T-cell (primary cell): ENCODE measurements at regions not wholly inside any gene's neighbourhood (a gene's known extent, or its start where the extent isn't known, plus 50 kb on each side); places are given as distances from the start of the nearest gene placed in this dataset.
A peak's percentile ranks its signal among the peaks of the same experiment; 100 is the strongest.

ENCODE experiments used
- ATAC-seq, 4 experiments: fragments of 200-7000 bp in 3 of 4; fragments of 150-1000 bp in 1 of 4; cut with Tn5 transposase; replicated peaks in 1 of 4; 1 replicate in 3 of 4; 2 replicates in 1 of 4; pipeline ENCODE4 v1.10.0; 2021; ENCODE audit warnings: moderate library complexity in 3 of 4, mild to moderate bottlenecking in 2 of 4, moderate number of reproducible peaks in 1 of 4
- CTCF ChIA-PET, 2 donors: fragments of 300-600 bp; sonication (Branson Sonifier 250); formaldehyde crosslinking; loops; one replicate each; lab custom pipeline; 2022; ENCODE audit warnings: antibody characterized with exemption in 2 of 2; lab: Charles Lee
- POLR2A ChIA-PET, 2 donors: fragments of 300-600 bp; sonication (Branson Sonifier 250); formaldehyde crosslinking; loops; one replicate each; lab custom pipeline; 2022; ENCODE audit warnings: antibody characterized with exemption in 2 of 2; lab: Charles Lee
- DNase-seq, 35 experiments: peaks; one replicate each; pipeline versions ENCODE4 v3.0.0 to v3.0.0-alpha.2; 2013 to 2023
- H3K27ac ChIP-seq: one replicate; pipeline ENCODE4 v1.5.1; 2013; ENCODE audit warnings: low read length
- H3K27me3 ChIP-seq, 2 experiments: replicated peaks in 1 of 2; 1 replicate in 1 of 2; 2 replicates in 1 of 2; pipeline versions ENCODE4 v1.6.1 to v1.7.0; 2013; ENCODE audit warnings: low read length in 1 of 2, mixed read lengths in 1 of 2; ENCODE audit not compliant: control insufficient read depth in 2 of 2, insufficient read depth in 2 of 2; ENCODE audit errors: extremely low read depth in 1 of 2
- H3K36me3 ChIP-seq, 2 donors: 1 replicate in 1 of 2; 2 replicates in 1 of 2; pipeline versions ENCODE4 v1.6.1 to v1.7.0; 2013; ENCODE audit warnings: low read length in 1 of 2; ENCODE audit not compliant: control insufficient read depth in 2 of 2, insufficient read depth in 1 of 2; ENCODE audit errors: extremely low read depth in 1 of 2
- H3K4me1 ChIP-seq, 2 experiments: 1 replicate in 1 of 2; 2 replicates in 1 of 2; pipeline versions ENCODE4 v1.6.1 to v1.7.0; 2013; ENCODE audit warnings: low read length in 2 of 2, mixed read lengths in 1 of 2; ENCODE audit not compliant: insufficient read depth in 2 of 2, control insufficient read depth in 1 of 2; ENCODE audit errors: extremely low read depth in 1 of 2
- H3K4me3 ChIP-seq, 2 donors: 1 replicate in 1 of 2; 2 replicates in 1 of 2; pipeline versions ENCODE4 v1.5.1 to v1.7.0; 2013; ENCODE audit warnings: mild to moderate bottlenecking in 2 of 2, low read length in 1 of 2, moderate library complexity in 1 of 2; ENCODE audit not compliant: control insufficient read depth in 1 of 2; ENCODE audit errors: extremely low read depth in 1 of 2
- H3K9me3 ChIP-seq: 2 replicates; pipeline ENCODE4 v1.7.0; 2013
- H3K27ac Mint-ChIP-seq, 2 donors: one replicate each; pipeline ENCODE4 v1.8.0; 2020 to 2021; ENCODE audit warnings: mild to moderate bottlenecking in 2 of 2, mixed read lengths in 2 of 2
- H3K27me3 Mint-ChIP-seq, 2 donors: one replicate each; pipeline ENCODE4 v1.8.0; 2021 to 2022; ENCODE audit warnings: mixed read lengths in 2 of 2
- H3K36me3 Mint-ChIP-seq: one replicate; pipeline ENCODE4 v1.8.0; 2021; ENCODE audit warnings: mixed read lengths
- H3K4me1 Mint-ChIP-seq, 3 donors: one replicate each; pipeline ENCODE4 v1.8.0; 2020 to 2022; ENCODE audit warnings: mixed read lengths in 3 of 3, mild to moderate bottlenecking in 1 of 3
- H3K4me3 Mint-ChIP-seq, 3 donors: one replicate each; pipeline ENCODE4 v1.8.0; 2020 to 2022; ENCODE audit warnings: mild to moderate bottlenecking in 3 of 3, mixed read lengths in 3 of 3, moderate library complexity in 3 of 3
- H3K9me3 Mint-ChIP-seq, 3 donors: one replicate each; pipeline ENCODE4 v1.8.0; 2020 to 2022; ENCODE audit warnings: mixed read lengths in 3 of 3
- WGBS: methylation state at CpG from one replicate; pipeline ENCODE4 v1.1.5; 2013; ENCODE audit warnings: missing lambda C conversion rate; ENCODE audit not compliant: insufficient coverage; 5-methylcytosine and 5-hydroxymethylcytosine counted together

DNA sequence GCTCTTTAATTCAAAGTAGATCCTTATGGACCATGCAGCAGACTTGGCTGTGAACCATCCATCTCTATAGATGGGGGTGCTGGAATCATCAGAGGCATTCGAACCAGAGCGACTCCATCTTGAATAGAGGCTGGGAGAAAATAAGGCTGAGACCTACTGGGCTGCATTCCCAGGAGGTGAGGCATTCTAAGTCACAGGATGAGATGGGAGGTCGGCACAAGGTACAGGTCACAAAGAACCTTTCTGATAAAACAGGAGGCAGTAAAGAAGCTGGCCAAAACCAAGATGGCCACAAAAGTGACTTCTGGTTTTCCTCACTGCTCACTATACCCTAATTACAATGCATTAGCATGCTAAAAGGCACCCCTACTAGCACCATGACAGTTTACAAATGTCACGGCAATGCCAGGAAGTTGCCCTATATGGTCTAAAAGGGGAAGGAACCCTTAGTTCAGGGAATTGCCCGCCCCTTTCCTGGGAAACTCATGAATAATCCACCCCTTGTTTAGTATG, 89.2 kb upstream of the BRD7 start:
- no peaks in the 10 kb centered on the region for H3K9me3 ChIP-seq
- 67% methylated on average over 1 of the region's 5 CpGs for WGBS
- no peak overlapping the region for H3K27ac Mint-ChIP-seq
- ChIA-PET CTCF (no interaction called here), POLR2A (no interaction called here)
- no peaks in the 10 kb centered on the region for H3K9me3 Mint-ChIP-seq
- H3K27ac ChIP-seq, result no peak overlapping the region
- no peak overlapping the region for H3K4me3 ChIP-seq
- no peaks in the 10 kb centered on the region for H3K36me3 ChIP-seq
- H3K27me3 ChIP-seq, result peaks cover 0 to 13% of the 10 kb centered on the region in 2 experiments
- no peak overlapping the region for H3K4me3 Mint-ChIP-seq
- ATAC-seq, result no peak
- no peak for DNase-seq
- H3K4me1 Mint-ChIP-seq, result peaks cover 8 to 10% (median 9%) of the 10 kb centered on the region in 3 donors
- peaks cover 0 to 6% of the 10 kb centered on the region in 2 experiments for H3K4me1 ChIP-seq
- peaks cover 0 to 10% of the 10 kb centered on the region in 2 donors for H3K27me3 Mint-ChIP-seq
- H3K36me3 Mint-ChIP-seq, result no peaks in the 10 kb centered on the region

DNA sequence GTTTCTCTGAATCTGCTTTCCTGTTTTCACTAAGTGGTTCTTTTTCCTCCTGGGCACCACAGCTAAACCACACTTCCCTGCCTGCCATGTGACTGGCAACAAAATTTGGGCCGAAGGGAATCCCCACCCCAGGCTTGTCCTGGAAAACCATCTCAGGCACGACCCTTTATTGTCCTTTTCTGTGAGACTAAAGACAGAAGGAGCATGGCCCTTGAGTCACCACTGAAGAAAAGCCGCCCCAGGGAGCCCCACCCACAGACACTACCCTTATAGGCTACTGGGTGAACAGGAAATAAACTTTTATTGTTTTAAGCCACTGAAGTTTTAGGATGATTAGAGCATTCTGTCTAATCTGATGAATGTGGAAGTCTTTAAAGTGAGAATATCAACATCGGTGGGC, 88.6 kb upstream of the BRD7 start:
- H3K27ac Mint-ChIP-seq, result no peak overlapping the region

DNA sequence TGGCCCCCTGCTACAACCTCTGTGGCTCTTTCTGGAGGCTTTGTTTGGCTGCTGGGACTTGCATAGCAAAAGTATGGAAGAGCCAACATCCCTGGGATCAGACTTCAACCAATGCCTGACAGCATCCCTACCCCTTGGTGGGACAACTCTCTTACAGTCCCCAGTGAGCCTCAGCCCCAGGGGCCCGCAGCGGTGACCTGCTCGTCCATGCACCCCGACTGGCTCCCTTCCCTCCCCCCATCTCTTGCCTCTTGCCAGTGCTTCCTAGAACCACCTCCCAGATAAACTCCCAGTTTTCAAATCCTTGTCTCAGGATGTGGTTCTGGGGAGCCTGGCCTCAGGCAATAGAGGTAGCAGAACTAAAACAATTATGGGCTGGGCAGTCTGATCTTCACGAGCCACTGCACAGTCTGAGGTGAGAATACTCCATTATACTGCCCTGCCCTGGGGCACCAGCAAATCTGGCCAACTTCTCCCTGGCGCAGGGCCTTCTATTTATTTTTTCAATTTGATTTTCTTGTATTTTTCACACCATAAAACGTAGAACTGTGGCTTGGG, 86.6 kb upstream of the BRD7 start:
- Mint-ChIP-seq H3K9me3 (no peaks in the 10 kb centered on the region), H3K27ac (no peak overlapping the region), H3K4me3 (no peak overlapping the region), H3K36me3 (no peaks in the 10 kb centered on the region), H3K27me3 (peaks cover 0 to 6% of the 10 kb centered on the region in 2 donors), H3K4me1 (peaks cover 8 to 10% (median 9%) of the 10 kb centered on the region in 3 donors)
- Histone ChIP-seq H3K27ac (no peak overlapping the region), H3K4me3 (no peak overlapping the region), H3K9me3 (no peaks in the 10 kb centered on the region), H3K27me3 (peaks cover 0 to 12% of the 10 kb centered on the region in 2 experiments), H3K4me1 (peaks cover 0 to 6% of the 10 kb centered on the region in 2 experiments), H3K36me3 (no peaks in the 10 kb centered on the region)
- CTCF ChIA-PET, result no interaction called here
- POLR2A ChIA-PET, result no interaction called here
- 92% methylated on average over 4 of the region's 7 CpGs for WGBS
- ATAC-seq (no peak), DNase-seq (no peak)

More for the DNA sequence above, 88.6 kb upstream of the BRD7 start:
- Mint-ChIP-seq H3K4me1 (peaks cover 8 to 10% (median 9%) of the 10 kb centered on the region in 3 donors), H3K27me3 (peaks cover 0 to 6% of the 10 kb centered on the region in 2 donors), H3K36me3 (no peaks in the 10 kb centered on the region), H3K9me3 (no peaks in the 10 kb centered on the region), H3K4me3 (no peak overlapping the region)
- ATAC-seq (peak in 3 of 4 experiments; percentile 35 to 67 (median 49)), DNase-seq (no peak)
- CTCF ChIA-PET, result no interaction called here
- H3K9me3 ChIP-seq, result no peaks in the 10 kb centered on the region
- H3K4me3 ChIP-seq, result no peak overlapping the region
- POLR2A ChIA-PET, result interaction anchor here in 1 of 2 donors (0.6 kb wide), 1 partner anchor 24 kb away, joined by 3 read pairs; no protein-coding TSS in a partner anchor
- no peak overlapping the region for H3K27ac ChIP-seq
- no peaks in the 10 kb centered on the region for H3K36me3 ChIP-seq
- H3K27me3 ChIP-seq, result peaks cover 0 to 13% of the 10 kb centered on the region in 2 experiments
- H3K4me1 ChIP-seq, result peaks cover 0 to 6% of the 10 kb centered on the region in 2 experiments
- no CpG with 5 or more reads among the region's 4 CpGs for WGBS

DNA sequence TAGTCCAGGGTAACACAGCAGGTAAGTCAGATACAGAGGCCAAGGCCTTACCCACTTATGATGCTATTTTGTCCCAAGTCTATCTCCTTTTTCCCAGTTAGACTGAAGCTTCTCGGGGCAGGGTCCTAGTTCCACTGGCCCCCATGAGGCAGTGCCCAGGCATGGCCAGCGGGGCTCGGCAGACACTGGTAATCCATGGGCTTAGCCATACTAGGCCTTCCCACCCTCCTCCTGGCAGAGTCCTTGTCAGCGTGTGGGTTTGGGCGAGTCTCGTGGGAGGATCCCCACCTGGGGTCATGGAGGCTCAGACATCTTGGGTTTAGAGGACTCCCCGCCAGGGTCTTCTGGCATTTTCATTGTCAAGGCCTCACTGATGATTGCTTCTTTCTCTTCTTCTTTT, 84.7 kb upstream of the BRD7 start:
- Histone ChIP-seq H3K27ac (no peak overlapping the region), H3K36me3 (no peaks in the 10 kb centered on the region), H3K4me3 (no peak overlapping the region), H3K4me1 (peaks cover 0 to 6% of the 10 kb centered on the region in 2 experiments), H3K27me3 (peaks cover 0 to 10% of the 10 kb centered on the region in 2 experiments), H3K9me3 (no peaks in the 10 kb centered on the region)
- peaks cover 8 to 10% (median 9%) of the 10 kb centered on the region in 3 donors for H3K4me1 Mint-ChIP-seq
- no peak for DNase-seq
- H3K9me3 Mint-ChIP-seq, result no peaks in the 10 kb centered on the region
- CTCF ChIA-PET, result no interaction called here
- H3K27me3 Mint-ChIP-seq, result peaks cover 0 to 7% of the 10 kb centered on the region in 2 donors
- no peak overlapping the region for H3K4me3 Mint-ChIP-seq
- ATAC-seq, result no peak
- H3K27ac Mint-ChIP-seq, result no peak overlapping the region
- no peaks in the 10 kb centered on the region for H3K36me3 Mint-ChIP-seq
- POLR2A ChIA-PET, result no interaction called here
- 98% methylated on average over 5 of the region's 7 CpGs for WGBS

DNA sequence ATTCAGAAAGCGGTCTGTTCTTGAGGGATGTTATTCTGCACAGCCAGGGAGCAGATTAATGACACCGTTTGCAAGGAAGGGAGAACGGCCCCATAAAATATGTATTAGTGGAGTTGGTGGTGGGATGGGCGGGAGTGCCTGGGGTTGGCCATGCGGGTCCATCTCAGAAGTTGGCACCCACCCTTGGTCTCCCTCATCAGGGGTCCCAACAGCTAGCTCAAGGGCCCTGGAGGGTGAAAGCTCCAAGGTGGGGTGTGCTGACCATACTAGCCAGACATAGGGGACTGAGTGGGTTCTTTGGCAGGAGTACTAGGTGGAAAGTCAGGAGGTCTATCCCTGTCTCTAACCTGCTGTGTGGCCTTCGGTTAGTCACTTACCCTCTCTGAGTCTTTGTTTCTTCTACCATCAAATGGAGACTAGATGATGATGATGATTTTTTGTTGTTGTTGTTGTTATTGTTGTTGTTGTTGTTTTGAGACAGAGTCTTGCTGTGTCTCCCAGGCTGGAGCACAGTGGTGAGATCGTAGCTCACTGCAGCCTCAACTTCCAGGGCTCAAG, 83.2 kb upstream of the BRD7 start:
- WGBS, result 97% methylated on average over 5 of the region's 7 CpGs
- no peak overlapping the region for H3K27ac ChIP-seq
- H3K9me3 ChIP-seq, result no peaks in the 10 kb centered on the region
- DNase-seq (no peak), ATAC-seq (no peak)
- H3K4me1 Mint-ChIP-seq, result peaks cover 0 to 1% (median 0%) of the 10 kb centered on the region in 3 donors
- no peaks in the 10 kb centered on the region for H3K36me3 ChIP-seq
- H3K4me3 ChIP-seq, result no peak overlapping the region
- POLR2A ChIA-PET, result no interaction called here
- CTCF ChIA-PET, result no interaction called here
- no peak overlapping the region for H3K27ac Mint-ChIP-seq
- no peak overlapping the region for H3K4me3 Mint-ChIP-seq
- H3K9me3 Mint-ChIP-seq, result no peaks in the 10 kb centered on the region
- H3K36me3 Mint-ChIP-seq, result no peaks in the 10 kb centered on the region
- peaks cover 0 to under 1% of the 10 kb centered on the region in 2 experiments for H3K4me1 ChIP-seq
- peaks cover 4 to 9% of the 10 kb centered on the region in 2 donors for H3K27me3 Mint-ChIP-seq
- peaks cover 0 to 15% of the 10 kb centered on the region in 2 experiments for H3K27me3 ChIP-seq

- no peaks in the 10 kb centered on the region for H3K4me1 ChIP-seq
- ChIA-PET POLR2A (no interaction called here), CTCF (no interaction called here)
- peak overlapping the region in 1 of 2 donors; percentile 55 for H3K27ac Mint-ChIP-seq
- no peaks in the 10 kb centered on the region for H3K9me3 Mint-ChIP-seq
- DNase-seq, result no peak
- ATAC-seq, result no peak
- peaks cover 0 to 14% of the 10 kb centered on the region in 2 experiments for H3K27me3 ChIP-seq
- peaks cover 4 to 5% of the 10 kb centered on the region in 2 donors for H3K27me3 Mint-ChIP-seq
- H3K36me3 Mint-ChIP-seq, result no peaks in the 10 kb centered on the region
- no peaks in the 10 kb centered on the region for H3K36me3 ChIP-seq
- no peaks in the 10 kb centered on the region for H3K9me3 ChIP-seq
- WGBS, result 90% methylated on average over 4 of the region's 4 CpGs
- no peaks in the 10 kb centered on the region for H3K4me1 Mint-ChIP-seq
- H3K4me3 Mint-ChIP-seq, result no peak overlapping the region
- H3K4me3 ChIP-seq, result no peak overlapping the region
- no peak overlapping the region for H3K27ac ChIP-seq
Observed at GRCh38 chr16:50450957-50451356, 82.2 kb upstream of the BRD7 start.
